ENCODE measurements at regions not wholly inside any gene's neighbourhood (a gene's known extent, or its start where the extent isn't known, plus 50 kb on each side); places are given as distances from the start of the nearest gene placed in this dataset.

GRCh38 chr14:22276913-22277816 lies 311.9 kb downstream of the DAD1 start:
- TF ChIP-seq CTCF (IDR thresholded peaks at IDR 0.05): peak; percentile 90
- Mint-ChIP-seq H3K9me3 (ENCODE audit: low read depth) (no peaks in the 10 kb centered on the region), H3K27me3 (ENCODE audit: low read depth) (no peaks in the 10 kb centered on the region), H3K4me1 (ENCODE audit: low read depth) (peaks cover 53% of the 10 kb centered on the region), H3K4me3 (ENCODE audit: unreplicated experiment) (no peak overlapping the region), H3K36me3 (ENCODE audit: low read depth) (no peaks in the 10 kb centered on the region), H3K27ac (ENCODE audit: unreplicated experiment) (no peak overlapping the region)
- DNase-seq (ENCODE audit: low spot score): no peak

- Mint-ChIP-seq H3K27me3 (ENCODE audit: low read depth) (no peaks in the 10 kb centered on the region), H3K4me3 (ENCODE audit: unreplicated experiment) (no peak overlapping the region), H3K36me3 (ENCODE audit: low read depth) (no peaks in the 10 kb centered on the region), H3K27ac (ENCODE audit: unreplicated experiment) (peak overlapping the region; percentile 80), H3K4me1 (ENCODE audit: low read depth) (peaks cover 53% of the 10 kb centered on the region), H3K9me3 (ENCODE audit: low read depth) (no peaks in the 10 kb centered on the region)
- no peak for DNase-seq (ENCODE audit: low spot score)
- TF ChIP-seq CTCF (IDR thresholded peaks at IDR 0.05): no peak
Observed at GRCh38 chr14:22271838-22272799, 316.9 kb downstream of the DAD1 start.

- Mint-ChIP-seq H3K36me3 (ENCODE audit: low read depth) (no peaks in the 10 kb centered on the region), H3K27ac (ENCODE audit: unreplicated experiment) (peak overlapping the region; percentile 19), H3K4me3 (ENCODE audit: unreplicated experiment) (no peak overlapping the region), H3K9me3 (ENCODE audit: low read depth) (no peaks in the 10 kb centered on the region), H3K4me1 (ENCODE audit: low read depth) (peaks cover 86% of the 10 kb centered on the region), H3K27me3 (ENCODE audit: low read depth) (no peaks in the 10 kb centered on the region)
- DNase-seq (ENCODE audit: low spot score): no peak
- no peak for TF ChIP-seq CTCF (IDR thresholded peaks at IDR 0.05)
Observed at GRCh38 chr14:22268875-22269274, 320.1 kb downstream of the DAD1 start.

GRCh38 chr14:22266683-22267082 lies 322.3 kb downstream of the DAD1 start:
- no peaks in the 10 kb centered on the region for H3K36me3 Mint-ChIP-seq (ENCODE audit: low read depth)
- H3K4me3 Mint-ChIP-seq (ENCODE audit: unreplicated experiment): no peak overlapping the region
- H3K27me3 Mint-ChIP-seq (ENCODE audit: low read depth): no peaks in the 10 kb centered on the region
- H3K4me1 Mint-ChIP-seq (ENCODE audit: low read depth): peaks cover 88% of the 10 kb centered on the region
- H3K9me3 Mint-ChIP-seq (ENCODE audit: low read depth): no peaks in the 10 kb centered on the region
- no peak for TF ChIP-seq CTCF (IDR thresholded peaks at IDR 0.05)
- H3K27ac Mint-ChIP-seq (ENCODE audit: unreplicated experiment): peak overlapping the region; percentile 91
- DNase-seq (ENCODE audit: low spot score): no peak

GRCh38 chr14:22266142-22266442 lies 322.9 kb downstream of the DAD1 start:
- Mint-ChIP-seq H3K9me3 (ENCODE audit: low read depth) (no peaks in the 10 kb centered on the region), H3K4me1 (ENCODE audit: low read depth) (peaks cover 83% of the 10 kb centered on the region), H3K27me3 (ENCODE audit: low read depth) (no peaks in the 10 kb centered on the region), H3K27ac (ENCODE audit: unreplicated experiment) (peak overlapping the region; percentile 91), H3K4me3 (ENCODE audit: unreplicated experiment) (no peak overlapping the region), H3K36me3 (ENCODE audit: low read depth) (no peaks in the 10 kb centered on the region)
- no peak for TF ChIP-seq CTCF (IDR thresholded peaks at IDR 0.05)
- no peak for DNase-seq (ENCODE audit: low spot score)
